T-helper 1 cell treated with Interleukin-12 subunit alpha and Interleukin-12 subunit beta and Interleukin-4 antibody, amounts not matched to agents 30 μg/mL and 1 μg/mL, for 36 hours (primary cell): ENCODE measurements at regions not wholly inside any gene's neighbourhood (a gene's known extent, or its start where the extent isn't known, plus 50 kb on each side); places are given as distances from the start of the nearest gene placed in this dataset.
A peak's percentile ranks its signal among the peaks of the same experiment; 100 is the strongest.

Experiments used
- H3K27ac Mint-ChIP-seq: one replicate; pipeline ENCODE4 v1.8.0; 2021; ENCODE audit warnings: mild to moderate bottlenecking, mixed read lengths
- H3K27me3 Mint-ChIP-seq: one replicate; pipeline ENCODE4 v1.8.0; 2021; ENCODE audit warnings: low read depth, mixed read lengths
- H3K36me3 Mint-ChIP-seq: one replicate; pipeline ENCODE4 v1.8.0; 2021; ENCODE audit warnings: low read depth, mixed read lengths
- H3K4me1 Mint-ChIP-seq: one replicate; pipeline ENCODE4 v1.8.0; 2021; ENCODE audit warnings: low read depth, mixed read lengths
- H3K4me3 Mint-ChIP-seq: one replicate; pipeline ENCODE4 v1.8.0; 2021; ENCODE audit warnings: mild to moderate bottlenecking, moderate library complexity, mixed read lengths
- H3K9me3 Mint-ChIP-seq: one replicate; pipeline ENCODE4 v1.8.0; 2021; ENCODE audit warnings: mixed read lengths

GRCh38 chr7:340979-341694 is 51.2 kb downstream of the FOXL3 start:
- Mint-ChIP-seq H3K4me3 (no peak overlapping the region), H3K4me1 (no peaks in the 10 kb centered on the region), H3K36me3 (no peaks in the 10 kb centered on the region), H3K9me3 (no peaks in the 10 kb centered on the region), H3K27me3 (no peaks in the 10 kb centered on the region), H3K27ac (no peak overlapping the region)

- no peak overlapping the region for H3K27ac Mint-ChIP-seq
- no peaks in the 10 kb centered on the region for H3K27me3 Mint-ChIP-seq
- no peaks in the 10 kb centered on the region for H3K9me3 Mint-ChIP-seq
- no peaks in the 10 kb centered on the region for H3K36me3 Mint-ChIP-seq
- no peak overlapping the region for H3K4me3 Mint-ChIP-seq
- H3K4me1 Mint-ChIP-seq, result no peaks in the 10 kb centered on the region
Measured at GRCh38 chr7:341841-342638, 52.1 kb downstream of the FOXL3 start.

GRCh38 chr7:342681-343216 is 52.8 kb downstream of the FOXL3 start:
- H3K27ac Mint-ChIP-seq, result no peak overlapping the region
- no peaks in the 10 kb centered on the region for H3K27me3 Mint-ChIP-seq
- no peaks in the 10 kb centered on the region for H3K36me3 Mint-ChIP-seq
- H3K4me3 Mint-ChIP-seq, result no peak overlapping the region
- H3K4me1 Mint-ChIP-seq, result no peaks in the 10 kb centered on the region
- no peaks in the 10 kb centered on the region for H3K9me3 Mint-ChIP-seq

- Mint-ChIP-seq H3K27ac (no peak overlapping the region), H3K4me3 (no peak overlapping the region), H3K36me3 (no peaks in the 10 kb centered on the region), H3K4me1 (no peaks in the 10 kb centered on the region), H3K27me3 (no peaks in the 10 kb centered on the region), H3K9me3 (no peaks in the 10 kb centered on the region)
Measured at GRCh38 chr7:343227-343822, 53.4 kb downstream of the FOXL3 start.

GRCh38 chr7:343864-344607 is 54.1 kb downstream of the FOXL3 start:
- Mint-ChIP-seq H3K36me3 (no peaks in the 10 kb centered on the region), H3K4me3 (no peak overlapping the region), H3K9me3 (no peaks in the 10 kb centered on the region), H3K27ac (no peak overlapping the region), H3K4me1 (no peaks in the 10 kb centered on the region), H3K27me3 (no peaks in the 10 kb centered on the region)

GRCh38 chr7:344608-344994 is 54.6 kb downstream of the FOXL3 start:
- Mint-ChIP-seq H3K9me3 (no peaks in the 10 kb centered on the region), H3K36me3 (no peaks in the 10 kb centered on the region), H3K27ac (no peak overlapping the region), H3K27me3 (no peaks in the 10 kb centered on the region), H3K4me1 (no peaks in the 10 kb centered on the region), H3K4me3 (no peak overlapping the region)

- H3K27me3 Mint-ChIP-seq, result no peaks in the 10 kb centered on the region
- no peaks in the 10 kb centered on the region for H3K4me1 Mint-ChIP-seq
- H3K9me3 Mint-ChIP-seq, result no peaks in the 10 kb centered on the region
- H3K27ac Mint-ChIP-seq, result peak overlapping the region; percentile 0
- no peak overlapping the region for H3K4me3 Mint-ChIP-seq
- H3K36me3 Mint-ChIP-seq, result no peaks in the 10 kb centered on the region
Measured at GRCh38 chr7:346116-346898, 56.3 kb downstream of the FOXL3 start.

GRCh38 chr7:347001-347590 is 57.1 kb downstream of the FOXL3 start:
- Mint-ChIP-seq H3K36me3 (no peaks in the 10 kb centered on the region), H3K27ac (no peak overlapping the region), H3K27me3 (no peaks in the 10 kb centered on the region), H3K4me1 (peaks cover 6% of the 10 kb centered on the region), H3K4me3 (no peak overlapping the region), H3K9me3 (no peaks in the 10 kb centered on the region)

GRCh38 chr7:347644-348479 is 57.9 kb downstream of the FOXL3 start:
- no peak overlapping the region for H3K4me3 Mint-ChIP-seq

GRCh38 chr7:348480-348844 is 58.5 kb downstream of the FOXL3 start:
- Mint-ChIP-seq H3K27ac (no peak overlapping the region), H3K27me3 (peaks cover 4% of the 10 kb centered on the region), H3K36me3 (no peaks in the 10 kb centered on the region), H3K9me3 (no peaks in the 10 kb centered on the region), H3K4me1 (peaks cover 9% of the 10 kb centered on the region), H3K4me3 (no peak overlapping the region)

More at GRCh38 chr7:347644-348479, 57.9 kb downstream of the FOXL3 start:
- Mint-ChIP-seq H3K9me3 (no peaks in the 10 kb centered on the region), H3K36me3 (no peaks in the 10 kb centered on the region), H3K4me1 (peaks cover 9% of the 10 kb centered on the region), H3K27ac (no peak overlapping the region), H3K27me3 (peaks cover 4% of the 10 kb centered on the region)

GRCh38 chr7:348962-349743 is 59.2 kb downstream of the FOXL3 start:
- Mint-ChIP-seq H3K4me3 (no peak overlapping the region), H3K9me3 (no peaks in the 10 kb centered on the region), H3K27ac (no peak overlapping the region), H3K4me1 (peaks cover 9% of the 10 kb centered on the region), H3K36me3 (no peaks in the 10 kb centered on the region), H3K27me3 (peaks cover 4% of the 10 kb centered on the region)

- Mint-ChIP-seq H3K27me3 (peaks cover 4% of the 10 kb centered on the region), H3K4me3 (no peak overlapping the region), H3K9me3 (no peaks in the 10 kb centered on the region), H3K27ac (no peak overlapping the region), H3K4me1 (peaks cover 9% of the 10 kb centered on the region), H3K36me3 (no peaks in the 10 kb centered on the region)
Measured at GRCh38 chr7:351256-351655, 61.3 kb downstream of the FOXL3 start.
